Middle frontal gyrus (tissue), 1 donor: ENCODE measurements at regions not wholly inside any gene's neighbourhood (a gene's known extent, or its start where the extent isn't known, plus 50 kb on each side); places are given as distances from the start of the nearest gene placed in this dataset.

Experiments used
- DNase-seq: peaks from one replicate; pipeline ENCODE4 v3.0.0-alpha.2; 2015; ENCODE audit warnings: low spot score; ENCODE audit errors: extremely low spot score

DNA sequence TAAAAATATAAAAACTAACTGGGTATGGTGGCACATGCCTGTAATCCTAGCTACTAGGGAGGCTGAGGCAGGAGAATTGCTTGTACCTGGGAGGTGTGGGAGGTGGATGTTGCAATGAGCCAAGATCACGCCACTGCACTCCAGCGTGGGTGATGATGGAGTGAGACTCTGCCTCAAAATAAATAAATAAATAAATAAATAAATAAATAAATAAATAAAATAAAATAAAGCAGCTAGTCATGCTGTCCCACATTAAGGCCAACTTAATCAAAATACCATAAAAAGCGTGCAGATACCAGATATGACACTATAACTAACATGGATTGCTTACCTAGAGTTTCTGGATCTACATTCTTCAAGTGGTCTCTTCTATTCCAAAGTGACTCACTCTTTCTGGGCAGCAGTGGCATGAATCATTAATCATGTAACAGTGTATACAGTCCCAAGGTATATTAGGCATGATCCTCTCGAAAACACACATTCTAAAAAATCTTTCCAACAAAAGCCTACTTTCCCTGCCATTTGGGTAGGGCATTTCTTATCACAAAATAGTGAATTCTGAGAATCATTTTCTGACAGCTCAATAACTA, 187.1 kb downstream of the ELAVL2 start:
- DNase-seq = no peak
